SH-SY5Y (cell line): ENCODE measurements at regions not wholly inside any gene's neighbourhood (a gene's known extent, or its start where the extent isn't known, plus 50 kb on each side); places are given as distances from the start of the nearest gene placed in this dataset.

Experiments
- GATA2 ChIP-seq: IDR thresholded peaks from 2 replicates; pipeline ENCODE4 v1.6.1; 2011; ENCODE audit warnings: mild to moderate bottlenecking, low read depth, low read length
- GATA3 ChIP-seq: IDR thresholded peaks from 2 replicates; pipeline ENCODE4 v1.6.1; 2011; ENCODE audit warnings: low read depth, mild to moderate bottlenecking, low read length, moderate library complexity

DNA sequence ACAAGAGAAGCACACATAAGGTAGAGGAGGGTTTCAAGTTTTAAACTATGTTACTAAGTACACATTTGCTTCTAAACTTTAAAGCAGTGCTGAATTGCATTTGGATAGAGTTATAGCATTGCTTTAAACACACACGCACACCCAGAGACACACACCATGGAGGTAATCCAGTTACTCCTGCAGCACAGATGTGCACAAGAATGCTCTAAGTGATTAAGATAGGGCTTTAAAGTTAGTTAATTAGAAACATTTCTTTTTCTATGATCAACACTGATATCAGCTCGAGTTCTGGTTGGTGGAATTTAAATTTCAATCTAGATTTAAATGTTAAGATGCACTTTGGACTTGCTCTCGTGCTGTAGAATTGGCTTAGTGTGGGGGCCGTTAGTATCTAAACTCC lies 492.3 kb downstream of the ZEB2 start:
- TF ChIP-seq GATA2 (no peak; the same call in 1 of the 2 replicates), GATA3 (no peak)
